Astrocyte (in vitro differentiated cells and primary cell): ENCODE measurements at regions not wholly inside any gene's neighbourhood (a gene's known extent, or its start where the extent isn't known, plus 50 kb on each side); places are given as distances from the start of the nearest gene placed in this dataset.

Source experiments
- EZH2 ChIP-seq: IDR thresholded peaks from 2 replicates; pipeline ENCODE4 v1.6.1; 2012; ENCODE audit warnings: mild to moderate bottlenecking, low read length, inconsistent platforms; ENCODE audit not compliant: insufficient read depth
- TF ChIP-seq, protein P1 (sequence below): IDR thresholded peaks from 2 replicates; pipeline ENCODE4 v1.5.1; 2011; ENCODE audit warnings: low read depth, mild to moderate bottlenecking, inconsistent platforms, low read length, moderate library complexity; ENCODE audit not compliant: insufficient read depth

DNA sequence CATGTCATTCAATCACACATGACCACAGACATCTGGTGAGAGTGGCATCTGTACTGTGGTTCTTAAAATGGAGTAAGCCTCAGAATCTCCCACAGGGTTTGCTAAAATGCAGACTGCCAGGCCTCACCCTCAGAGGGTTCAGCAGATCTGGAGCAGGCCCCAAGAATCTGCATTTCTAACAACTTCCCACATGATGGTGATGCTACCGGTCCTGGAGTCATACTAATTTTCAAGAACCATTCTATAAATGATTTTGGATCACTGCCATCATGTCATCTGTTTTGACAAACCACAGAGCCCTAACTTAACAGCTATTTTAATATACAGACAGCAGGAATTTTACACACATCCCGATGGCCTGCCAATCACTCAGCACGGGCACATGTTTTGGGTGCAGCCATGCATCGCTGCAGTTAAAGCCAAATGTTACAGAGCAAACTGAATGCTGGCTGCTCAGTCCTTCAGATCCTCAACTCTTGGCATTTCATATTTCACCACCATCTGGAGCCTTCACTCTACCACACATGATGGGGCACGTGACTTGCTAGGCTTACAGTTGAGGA, 792.1 kb upstream of the AMELY start:
- TF ChIP-seq, protein P1, sequence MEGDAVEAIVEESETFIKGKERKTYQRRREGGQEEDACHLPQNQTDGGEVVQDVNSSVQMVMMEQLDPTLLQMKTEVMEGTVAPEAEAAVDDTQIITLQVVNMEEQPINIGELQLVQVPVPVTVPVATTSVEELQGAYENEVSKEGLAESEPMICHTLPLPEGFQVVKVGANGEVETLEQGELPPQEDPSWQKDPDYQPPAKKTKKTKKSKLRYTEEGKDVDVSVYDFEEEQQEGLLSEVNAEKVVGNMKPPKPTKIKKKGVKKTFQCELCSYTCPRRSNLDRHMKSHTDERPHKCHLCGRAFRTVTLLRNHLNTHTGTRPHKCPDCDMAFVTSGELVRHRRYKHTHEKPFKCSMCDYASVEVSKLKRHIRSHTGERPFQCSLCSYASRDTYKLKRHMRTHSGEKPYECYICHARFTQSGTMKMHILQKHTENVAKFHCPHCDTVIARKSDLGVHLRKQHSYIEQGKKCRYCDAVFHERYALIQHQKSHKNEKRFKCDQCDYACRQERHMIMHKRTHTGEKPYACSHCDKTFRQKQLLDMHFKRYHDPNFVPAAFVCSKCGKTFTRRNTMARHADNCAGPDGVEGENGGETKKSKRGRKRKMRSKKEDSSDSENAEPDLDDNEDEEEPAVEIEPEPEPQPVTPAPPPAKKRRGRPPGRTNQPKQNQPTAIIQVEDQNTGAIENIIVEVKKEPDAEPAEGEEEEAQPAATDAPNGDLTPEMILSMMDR = no peak
- TF ChIP-seq EZH2 = no peak
